Stomach (tissue), 8 donors: ENCODE measurements at regions not wholly inside any gene's neighbourhood (a gene's known extent, or its start where the extent isn't known, plus 50 kb on each side); places are given as distances from the start of the nearest gene placed in this dataset.

Experiments
- DNase-seq, 2 donors: peaks; one replicate each; pipeline versions ENCODE4 v3.0.0 to v3.0.0-alpha.2; 2013 to 2019
- H3K27ac ChIP-seq, 5 donors: fragments of 200-600 bp in 4 of 5; sonication (generic) in 4 of 5; one replicate each; pipeline ENCODE4 v1.5.1; 2013 to 2019; ENCODE audit warnings: mild to moderate bottlenecking in 1 of 5, moderate library complexity in 1 of 5
- H3K27me3 ChIP-seq, 3 donors: fragments of 200-600 bp; sonication (generic); one replicate each; pipeline ENCODE4 v1.5.1; 2017 to 2019; ENCODE audit warnings: mixed run types in 1 of 3
- H3K36me3 ChIP-seq, 4 donors: fragments of 200-600 bp; sonication (generic); 1 replicate in 3 of 4; 2 replicates in 1 of 4; pipeline ENCODE4 v1.5.1; 2016 to 2019
- H3K4me1 ChIP-seq, 4 donors: fragments of 200-600 bp; sonication (generic); one replicate each; pipeline ENCODE4 v1.5.1; 2016 to 2019
- H3K4me3 ChIP-seq, 4 donors: fragments of 200-600 bp; sonication (generic) in 3 of 4; one replicate each; pipeline ENCODE4 v1.5.1; 2016 to 2019; ENCODE audit warnings: mild to moderate bottlenecking in 1 of 4
- H3K9me3 ChIP-seq, 4 donors: fragments of 200-600 bp; sonication (generic); one replicate each; pipeline ENCODE4 v1.5.1; 2016 to 2019
- EP300 ChIP-seq: sonication (generic); formaldehyde crosslinking; IDR thresholded peaks from one replicate; pipeline ENCODE4 v1.6.1; 2017; ENCODE audit warnings: antibody characterized with exemption
- POLR2A ChIP-seq, 4 donors: fragments of 450-650 bp; IDR thresholded peaks; one replicate each; pipeline ENCODE4 v1.6.1; 2016; ENCODE audit warnings: antibody characterized with exemption in 4 of 4, control low read depth in 2 of 4, mild to moderate bottlenecking in 1 of 4, moderate library complexity in 1 of 4
- POLR2AphosphoS5 ChIP-seq, 3 donors: sonication (generic); formaldehyde crosslinking; IDR thresholded peaks; one replicate each; pipeline ENCODE4 v1.6.1; 2016; ENCODE audit warnings: antibody characterized with exemption in 3 of 3
- WGBS, 5 donors: extraction: QIAGEN DNeasy Blood & Tissue Kit in 3 of 5; methylation state at CpG; one replicate each; pipeline versions ENCODE4 v1.1.5 to v1.1.7; 2013 to 2018; 5-methylcytosine and 5-hydroxymethylcytosine counted together
- intact Hi-C: fragments of 100-400 bp; cut with DNase I; formaldehyde crosslinking; loops from one replicate; pipeline ENCODE4 v1.15.1; 2023; ENCODE audit warnings: low total_unique reads
- TF ChIP-seq, protein P1 (sequence below), 7 experiments: fragments of 450-650 bp in 4 of 7; fragments of 200-600 bp in 3 of 7; sonication (generic) in 3 of 7; IDR thresholded peaks; one replicate each; pipeline ENCODE4 v1.5.1; 2016 to 2019; ENCODE audit warnings: antibody characterized with exemption in 7 of 7, control low read depth in 2 of 7, mild to moderate bottlenecking in 1 of 7
- donor health status: healthy with polysubstance abuse.
- donor health status: Bipolar disorder and iron deficiency.
- donor health status: healthy.

DNA sequence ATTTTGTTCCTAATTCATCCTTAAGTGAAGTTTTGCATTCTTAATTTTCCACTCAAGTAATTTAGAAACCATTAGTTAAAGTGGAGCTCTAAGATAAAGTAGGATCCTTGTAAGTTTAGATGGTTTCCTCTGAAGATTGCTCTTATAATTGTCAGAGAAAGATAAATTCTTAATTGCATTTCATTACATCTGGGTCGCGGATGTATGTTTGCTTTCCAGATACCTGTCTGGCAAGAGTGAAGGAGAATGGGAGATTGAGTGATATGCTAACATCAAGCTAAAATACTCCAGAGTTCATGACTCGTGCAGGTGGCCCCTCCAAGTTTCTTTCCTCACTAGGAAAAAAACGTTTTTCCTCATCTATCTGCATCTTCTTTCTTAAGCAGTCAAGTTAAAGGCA, 361.8 kb downstream of the DOK5 start:
- Histone ChIP-seq H3K4me1 (peaks cover 0 to 12% (median 4%) of the 10 kb centered on the region in 4 donors), H3K27me3 (no peaks in the 10 kb centered on the region), H3K36me3 (no peaks in the 10 kb centered on the region), H3K4me3 (no peak overlapping the region), H3K9me3 (no peaks in the 10 kb centered on the region), H3K27ac (no peak overlapping the region)
- no peak for DNase-seq
- no peak for TF ChIP-seq POLR2AphosphoS5 (IDR thresholded peaks at IDR 0.05)
- TF ChIP-seq, protein P1, sequence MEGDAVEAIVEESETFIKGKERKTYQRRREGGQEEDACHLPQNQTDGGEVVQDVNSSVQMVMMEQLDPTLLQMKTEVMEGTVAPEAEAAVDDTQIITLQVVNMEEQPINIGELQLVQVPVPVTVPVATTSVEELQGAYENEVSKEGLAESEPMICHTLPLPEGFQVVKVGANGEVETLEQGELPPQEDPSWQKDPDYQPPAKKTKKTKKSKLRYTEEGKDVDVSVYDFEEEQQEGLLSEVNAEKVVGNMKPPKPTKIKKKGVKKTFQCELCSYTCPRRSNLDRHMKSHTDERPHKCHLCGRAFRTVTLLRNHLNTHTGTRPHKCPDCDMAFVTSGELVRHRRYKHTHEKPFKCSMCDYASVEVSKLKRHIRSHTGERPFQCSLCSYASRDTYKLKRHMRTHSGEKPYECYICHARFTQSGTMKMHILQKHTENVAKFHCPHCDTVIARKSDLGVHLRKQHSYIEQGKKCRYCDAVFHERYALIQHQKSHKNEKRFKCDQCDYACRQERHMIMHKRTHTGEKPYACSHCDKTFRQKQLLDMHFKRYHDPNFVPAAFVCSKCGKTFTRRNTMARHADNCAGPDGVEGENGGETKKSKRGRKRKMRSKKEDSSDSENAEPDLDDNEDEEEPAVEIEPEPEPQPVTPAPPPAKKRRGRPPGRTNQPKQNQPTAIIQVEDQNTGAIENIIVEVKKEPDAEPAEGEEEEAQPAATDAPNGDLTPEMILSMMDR (IDR thresholded peaks at IDR 0.05), result no peak
- TF ChIP-seq EP300, result no peak
- no peak for TF ChIP-seq POLR2A (IDR thresholded peaks at IDR 0.05)
- intact Hi-C loops, result no loop called here
- 21 to 37% (median 29%) methylated on average over 4 of the region's 4 CpGs for WGBS, 5 donors

DNA sequence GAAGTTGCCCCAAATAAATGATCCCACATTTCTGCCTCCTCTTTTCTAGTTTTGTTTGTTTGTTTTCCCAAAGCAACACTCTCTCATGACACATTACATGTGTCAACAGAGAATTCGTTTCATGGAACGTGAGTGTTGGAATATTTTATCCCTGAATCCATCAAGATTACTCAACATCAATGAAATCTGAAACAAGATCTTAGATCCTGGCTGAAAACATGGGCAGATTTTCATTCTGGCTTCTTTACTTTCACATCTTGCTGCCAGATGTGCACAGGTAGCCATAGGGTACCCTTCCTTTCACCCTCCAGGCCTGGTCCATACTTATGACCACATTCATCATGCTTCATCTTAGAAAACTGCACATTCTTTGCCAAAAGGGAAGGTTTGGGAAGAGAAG, 347.0 kb downstream of the DOK5 start:
- Histone ChIP-seq H3K36me3 (no peaks in the 10 kb centered on the region), H3K9me3 (no peaks in the 10 kb centered on the region), H3K4me3 (no peak overlapping the region), H3K27me3 (no peaks in the 10 kb centered on the region), H3K4me1 (no peaks in the 10 kb centered on the region), H3K27ac (no peak overlapping the region)
- no peak for DNase-seq
- TF ChIP-seq, protein P1 (IDR thresholded peaks at IDR 0.05), result no peak
- TF ChIP-seq POLR2AphosphoS5 (IDR thresholded peaks at IDR 0.05), result no peak
- no peak for TF ChIP-seq EP300
- no peak for TF ChIP-seq POLR2A (IDR thresholded peaks at IDR 0.05)
- 39 to 71% (median 62%) methylated on average over 2 of the region's 2 CpGs for whole genome bisulfite sequencing, 5 donors
- intact Hi-C loops, result loop anchor here (10.0 kb wide), 1 partner anchor 378 kb away; no protein-coding TSS in a partner anchor

DNA sequence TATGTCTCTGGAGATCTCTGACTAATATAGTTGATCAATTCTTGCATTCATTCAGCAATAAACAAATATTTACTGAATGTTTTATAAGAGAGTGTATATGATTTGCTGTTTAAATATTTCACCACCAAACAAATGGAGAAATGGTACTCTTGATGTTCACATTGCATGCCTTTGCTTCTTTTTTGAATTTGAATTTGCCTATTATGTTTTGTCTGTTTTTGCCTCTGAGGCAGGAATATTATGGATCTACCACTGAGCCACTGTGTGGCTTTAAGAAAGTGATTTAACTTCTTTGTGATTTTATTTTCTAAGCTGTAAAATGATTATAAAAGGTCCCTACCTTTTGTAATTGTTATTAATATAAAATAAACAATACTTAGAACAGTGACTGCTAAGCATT, 345.0 kb downstream of the DOK5 start:
- Histone ChIP-seq H3K9me3 (no peaks in the 10 kb centered on the region), H3K27me3 (no peaks in the 10 kb centered on the region), H3K4me1 (no peaks in the 10 kb centered on the region), H3K27ac (no peak overlapping the region), H3K4me3 (no peak overlapping the region), H3K36me3 (no peaks in the 10 kb centered on the region)
- no peak for DNase-seq
- TF ChIP-seq, protein P1 (IDR thresholded peaks at IDR 0.05), result no peak
- intact Hi-C loops, result loop anchor here (10.0 kb wide), 1 partner anchor 376 kb away; no protein-coding TSS in a partner anchor

DNA sequence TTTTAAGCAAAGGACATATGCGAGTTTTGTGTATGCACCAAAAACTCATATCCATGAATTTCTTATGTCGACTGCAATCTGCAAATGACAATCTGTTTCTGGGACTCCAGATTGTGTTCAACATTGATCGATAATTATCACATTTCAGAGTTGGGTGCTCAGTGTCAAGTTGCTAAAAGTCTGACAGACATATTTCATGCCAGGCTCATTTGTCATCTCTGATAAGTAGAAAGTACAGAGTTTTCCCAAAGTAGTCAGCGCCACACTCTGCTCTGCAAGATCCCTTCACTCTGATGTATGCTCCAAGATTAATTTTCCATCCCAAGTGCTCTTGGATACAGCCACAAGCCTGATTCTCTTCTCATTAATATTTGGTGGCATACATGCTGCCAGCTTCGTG, 331.1 kb downstream of the DOK5 start:
- no peaks in the 10 kb centered on the region for H3K9me3 ChIP-seq
- intact Hi-C loops, result no loop called here
- 73 to 83% (median 81%) methylated on average over 5 of the region's 5 CpGs for WGBS, 5 donors
- TF ChIP-seq, protein P1 (IDR thresholded peaks at IDR 0.05), result no peak
- no peak for TF ChIP-seq POLR2AphosphoS5 (IDR thresholded peaks at IDR 0.05)
- TF ChIP-seq EP300, result no peak
- H3K27ac ChIP-seq, result no peak overlapping the region
- H3K36me3 ChIP-seq, result no peaks in the 10 kb centered on the region
- no peaks in the 10 kb centered on the region for H3K27me3 ChIP-seq
- H3K4me1 ChIP-seq, result no peaks in the 10 kb centered on the region
- no peak overlapping the region for H3K4me3 ChIP-seq
- DNase-seq, result no peak
